DOHH2 (cell line): ENCODE measurements at regions not wholly inside any gene's neighbourhood (a gene's known extent, or its start where the extent isn't known, plus 50 kb on each side); places are given as distances from the start of the nearest gene placed in this dataset.

Source experiments
- H3F3A ChIP-seq: fragments of 200-600 bp; sonication (generic), shearing (Covaris generic); 2 replicates; pipeline ENCODE4 v1.6.0; 2016; ENCODE audit warnings: antibody characterized with exemption, mild to moderate bottlenecking; ENCODE audit not compliant: control insufficient read depth, insufficient read depth
- H3K27ac ChIP-seq: fragments of 200-600 bp; sonication (generic); 2 replicates; pipeline ENCODE4 v1.5.1; 2014; ENCODE audit warnings: low read depth, mild to moderate bottlenecking, low read length, moderate library complexity
- H3K27me3 ChIP-seq: fragments of 200-600 bp; sonication (generic); 2 replicates; pipeline ENCODE4 v1.6.1; 2014; ENCODE audit warnings: mild to moderate bottlenecking, low read length, mixed read lengths; ENCODE audit not compliant: control insufficient read depth
- H3K36me3 ChIP-seq: fragments of 200-600 bp; sonication (generic); 2 replicates; pipeline ENCODE4 v1.6.1; 2014; ENCODE audit warnings: mild to moderate bottlenecking, low read length, moderate library complexity, mixed read lengths; ENCODE audit not compliant: control insufficient read depth
- H3K4me1 ChIP-seq: fragments of 200-600 bp; sonication (generic); 2 replicates; pipeline ENCODE4 v1.6.1; 2014; ENCODE audit warnings: mild to moderate bottlenecking, low read length, mixed read lengths; ENCODE audit not compliant: control insufficient read depth
- H3K4me2 ChIP-seq: fragments of 200-600 bp; sonication (generic); 2 replicates; pipeline ENCODE4 v1.6.0; 2014; ENCODE audit warnings: mild to moderate bottlenecking, low read length, moderate library complexity
- H3K4me3 ChIP-seq: fragments of 200-600 bp; sonication (generic); 2 replicates; pipeline ENCODE4 v1.5.1; 2014; ENCODE audit warnings: mild to moderate bottlenecking, low read length, mixed read lengths
- H3K79me2 ChIP-seq: fragments of 200-600 bp; sonication (generic); 2 replicates; pipeline ENCODE4 v1.6.1; 2014; ENCODE audit warnings: mild to moderate bottlenecking, low read length, mixed read lengths; ENCODE audit not compliant: control insufficient read depth
- H3K9me2 ChIP-seq: fragments of 200-600 bp; sonication (generic); replicated peaks from 2 replicates; pipeline ENCODE4 v1.6.1; 2014; ENCODE audit warnings: mild to moderate bottlenecking, low read length, mixed read lengths; ENCODE audit not compliant: control insufficient read depth
- H3K9me3 ChIP-seq: fragments of 200-600 bp; sonication (generic); 2 replicates; pipeline ENCODE4 v1.6.1; 2014; ENCODE audit warnings: antibody characterized with exemption, low read length, mixed read lengths; ENCODE audit not compliant: control insufficient read depth, insufficient read depth
- H4K20me1 ChIP-seq: fragments of 200-600 bp; sonication (generic); 2 replicates; pipeline ENCODE4 v1.6.0; 2014; ENCODE audit warnings: low read depth, mild to moderate bottlenecking, antibody characterized with exemption, low read length, moderate library complexity; ENCODE audit not compliant: control insufficient read depth, insufficient read depth
- EZH2phosphoT487 ChIP-seq: fragments of 200-600 bp; sonication (generic); IDR thresholded peaks from 2 replicates; pipeline ENCODE4 v1.6.1; 2017; ENCODE audit warnings: borderline replicate concordance, mild to moderate bottlenecking, antibody characterized with exemption, low read length, moderate library complexity, mixed read lengths
- TF ChIP-seq, protein P1 (sequence below): fragments of 200-600 bp; sonication (generic); IDR thresholded peaks from one replicate; pipeline ENCODE4 v1.5.1; 2014; ENCODE audit warnings: antibody characterized with exemption, mild to moderate bottlenecking, low read depth, low read length; ENCODE audit not compliant: poor library complexity, severe bottlenecking

- no peak for TF ChIP-seq EZH2phosphoT487
- H4K20me1 ChIP-seq = no peaks in the 10 kb centered on the region
- no peaks in the 10 kb centered on the region for H3K79me2 ChIP-seq
- no peaks in the 10 kb centered on the region for H3F3A ChIP-seq
- H3K36me3 ChIP-seq = no peaks in the 10 kb centered on the region
- no peaks in the 10 kb centered on the region for H3K4me1 ChIP-seq
- no peaks in the 10 kb centered on the region for H3K9me2 ChIP-seq
- no peaks in the 10 kb centered on the region for H3K9me3 ChIP-seq
- H3K4me2 ChIP-seq = no peak overlapping the region
- no peak overlapping the region for H3K27ac ChIP-seq
- H3K27me3 ChIP-seq = no peaks in the 10 kb centered on the region
- H3K4me3 ChIP-seq = no peak overlapping the region
These were observed 217.4 kb upstream of the GIMD1 start for GRCh38 chr4:106585915-106586349.

GRCh38 chr4:106584337-106584989 is 215.9 kb upstream of the GIMD1 start:
- no peaks in the 10 kb centered on the region for H3K9me3 ChIP-seq
- H3K79me2 ChIP-seq = no peaks in the 10 kb centered on the region
- no peaks in the 10 kb centered on the region for H3K36me3 ChIP-seq
- TF ChIP-seq, protein P1, sequence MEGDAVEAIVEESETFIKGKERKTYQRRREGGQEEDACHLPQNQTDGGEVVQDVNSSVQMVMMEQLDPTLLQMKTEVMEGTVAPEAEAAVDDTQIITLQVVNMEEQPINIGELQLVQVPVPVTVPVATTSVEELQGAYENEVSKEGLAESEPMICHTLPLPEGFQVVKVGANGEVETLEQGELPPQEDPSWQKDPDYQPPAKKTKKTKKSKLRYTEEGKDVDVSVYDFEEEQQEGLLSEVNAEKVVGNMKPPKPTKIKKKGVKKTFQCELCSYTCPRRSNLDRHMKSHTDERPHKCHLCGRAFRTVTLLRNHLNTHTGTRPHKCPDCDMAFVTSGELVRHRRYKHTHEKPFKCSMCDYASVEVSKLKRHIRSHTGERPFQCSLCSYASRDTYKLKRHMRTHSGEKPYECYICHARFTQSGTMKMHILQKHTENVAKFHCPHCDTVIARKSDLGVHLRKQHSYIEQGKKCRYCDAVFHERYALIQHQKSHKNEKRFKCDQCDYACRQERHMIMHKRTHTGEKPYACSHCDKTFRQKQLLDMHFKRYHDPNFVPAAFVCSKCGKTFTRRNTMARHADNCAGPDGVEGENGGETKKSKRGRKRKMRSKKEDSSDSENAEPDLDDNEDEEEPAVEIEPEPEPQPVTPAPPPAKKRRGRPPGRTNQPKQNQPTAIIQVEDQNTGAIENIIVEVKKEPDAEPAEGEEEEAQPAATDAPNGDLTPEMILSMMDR = no peak
- TF ChIP-seq EZH2phosphoT487 = no peak
- H3K9me2 ChIP-seq = no peaks in the 10 kb centered on the region
- no peaks in the 10 kb centered on the region for H3F3A ChIP-seq
- no peak overlapping the region for H3K27ac ChIP-seq
- no peak overlapping the region for H3K4me2 ChIP-seq
- no peaks in the 10 kb centered on the region for H4K20me1 ChIP-seq
- H3K4me3 ChIP-seq = no peak overlapping the region
- no peaks in the 10 kb centered on the region for H3K27me3 ChIP-seq
- no peaks in the 10 kb centered on the region for H3K4me1 ChIP-seq

- H3K27me3 ChIP-seq = no peaks in the 10 kb centered on the region
- no peak overlapping the region for H3K27ac ChIP-seq
- H4K20me1 ChIP-seq = no peaks in the 10 kb centered on the region
- H3K9me3 ChIP-seq = no peaks in the 10 kb centered on the region
- H3K4me3 ChIP-seq = no peak overlapping the region
- no peaks in the 10 kb centered on the region for H3F3A ChIP-seq
- H3K9me2 ChIP-seq = no peaks in the 10 kb centered on the region
- no peaks in the 10 kb centered on the region for H3K36me3 ChIP-seq
- no peaks in the 10 kb centered on the region for H3K79me2 ChIP-seq
- no peaks in the 10 kb centered on the region for H3K4me1 ChIP-seq
- no peak overlapping the region for H3K4me2 ChIP-seq
- TF ChIP-seq, protein P1 = no peak
- no peak for TF ChIP-seq EZH2phosphoT487
These were observed 215.0 kb upstream of the GIMD1 start for GRCh38 chr4:106583567-106583966.

DNA sequence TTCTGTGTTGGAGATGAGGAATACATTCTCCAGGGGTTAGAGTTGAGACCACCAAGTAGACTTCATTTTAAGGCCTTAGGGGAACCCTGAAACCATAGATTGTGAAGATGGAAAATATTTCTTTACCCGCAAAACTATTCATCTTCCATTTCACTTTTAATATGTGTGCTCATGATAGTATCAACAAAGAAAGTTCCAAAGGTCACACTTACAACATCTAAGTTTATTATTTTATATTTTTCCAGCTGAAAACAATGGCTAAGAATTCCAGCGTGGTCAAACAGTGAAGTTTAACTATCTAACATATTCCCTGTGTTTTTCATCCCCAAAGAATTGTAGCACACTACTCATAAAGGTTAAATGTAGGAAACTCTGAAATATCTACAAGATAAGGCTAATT is 214.5 kb upstream of the GIMD1 start:
- no peaks in the 10 kb centered on the region for H3K36me3 ChIP-seq
- H3K4me2 ChIP-seq = no peak overlapping the region
- no peaks in the 10 kb centered on the region for H4K20me1 ChIP-seq
- no peaks in the 10 kb centered on the region for H3F3A ChIP-seq
- no peaks in the 10 kb centered on the region for H3K4me1 ChIP-seq
- H3K9me2 ChIP-seq = no peaks in the 10 kb centered on the region
- no peaks in the 10 kb centered on the region for H3K79me2 ChIP-seq
- no peak overlapping the region for H3K27ac ChIP-seq
- no peaks in the 10 kb centered on the region for H3K9me3 ChIP-seq
- H3K27me3 ChIP-seq = no peaks in the 10 kb centered on the region
- H3K4me3 ChIP-seq = no peak overlapping the region
- TF ChIP-seq, protein P1 = no peak
- no peak for TF ChIP-seq EZH2phosphoT487
